HG03378 (cell line): ENCODE measurements at regions not wholly inside any gene's neighbourhood (a gene's known extent, or its start where the extent isn't known, plus 50 kb on each side); places are given as distances from the start of the nearest gene placed in this dataset.

Experiments
- ATAC-seq: cut with Tn5 transposase; IDR thresholded peaks from one replicate; pipeline ENCODE4 v1.9.1; 2021; ENCODE audit warnings: mild to moderate bottlenecking, moderate library complexity; ENCODE audit not compliant: unreplicated experiment

GRCh38 chr2:238979636-238980035 is 131.8 kb downstream of the TWIST2 start:
- no peak for ATAC-seq

GRCh38 chr2:238985041-238985729 is 137.3 kb downstream of the TWIST2 start:
- no peak for ATAC-seq

GRCh38 chr2:238985931-238986446 is 138.1 kb downstream of the TWIST2 start:
- no peak for ATAC-seq

- no peak for ATAC-seq
These were observed 138.8 kb downstream of the TWIST2 start for GRCh38 chr2:238986491-238987351.

- ATAC-seq, result no peak
These were observed 139.6 kb downstream of the TWIST2 start for GRCh38 chr2:238987352-238987981.

GRCh38 chr2:238988105-238988504 is 140.2 kb downstream of the TWIST2 start:
- ATAC-seq, result no peak

DNA sequence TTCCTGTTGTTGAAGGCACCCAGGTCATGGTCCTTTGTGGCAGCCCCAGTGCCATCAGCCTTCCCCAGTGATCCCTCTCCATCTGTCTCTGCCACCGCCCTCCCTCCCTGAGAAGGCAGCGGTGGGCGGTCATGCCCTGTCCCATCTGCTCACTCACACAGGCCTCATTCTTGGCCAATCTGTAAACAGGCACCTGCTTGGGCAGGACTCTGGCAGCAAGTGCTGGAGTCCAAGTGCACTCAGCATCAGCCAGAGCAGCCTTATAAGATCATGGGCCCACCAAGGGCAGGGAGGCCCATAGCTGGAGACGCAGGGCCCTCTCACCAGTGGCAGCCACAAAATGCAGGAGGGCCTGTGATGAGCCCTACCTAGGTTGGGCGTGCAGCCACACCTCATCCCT is 140.9 kb downstream of the TWIST2 start:
- ATAC-seq, result no peak

DNA sequence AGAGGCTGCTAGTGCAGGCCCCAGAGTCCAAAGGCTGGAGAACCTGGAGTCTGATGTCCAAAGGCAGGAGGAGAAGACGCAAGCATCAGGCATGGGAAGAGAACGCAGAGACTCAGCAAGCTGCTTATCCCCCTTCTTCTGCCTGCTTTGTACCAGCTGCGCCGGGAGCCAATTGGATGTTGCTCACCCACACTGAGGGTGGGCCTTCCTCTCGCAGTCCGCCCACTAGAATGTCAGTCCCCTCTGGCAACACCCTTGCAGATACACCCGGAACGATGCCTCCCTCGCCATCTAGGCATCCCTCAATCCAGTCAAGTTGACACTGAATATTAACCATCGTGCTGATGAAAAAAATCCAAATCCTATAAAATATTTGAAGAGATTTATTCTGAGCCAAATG is 141.6 kb downstream of the TWIST2 start:
- no peak for ATAC-seq

DNA sequence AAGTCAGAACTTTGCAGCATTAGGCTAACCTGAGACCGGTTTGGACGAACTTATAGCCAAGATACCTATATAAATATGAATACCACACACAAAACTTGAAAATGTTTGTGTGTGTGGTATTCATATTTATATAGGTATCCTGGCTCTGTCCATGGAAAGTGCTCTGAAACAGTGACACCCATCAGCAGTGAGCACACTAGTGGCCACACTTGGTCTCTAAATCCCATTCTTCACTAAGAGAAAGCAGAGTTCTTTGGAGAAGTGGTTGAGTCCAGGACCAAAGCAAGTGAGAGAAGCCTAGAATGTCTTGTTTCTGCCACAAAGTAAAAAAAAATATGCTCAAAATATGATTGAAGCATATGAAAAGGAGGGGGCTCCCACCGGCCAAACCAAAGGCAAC is 146.5 kb downstream of the TWIST2 start:
- ATAC-seq, result no peak

DNA sequence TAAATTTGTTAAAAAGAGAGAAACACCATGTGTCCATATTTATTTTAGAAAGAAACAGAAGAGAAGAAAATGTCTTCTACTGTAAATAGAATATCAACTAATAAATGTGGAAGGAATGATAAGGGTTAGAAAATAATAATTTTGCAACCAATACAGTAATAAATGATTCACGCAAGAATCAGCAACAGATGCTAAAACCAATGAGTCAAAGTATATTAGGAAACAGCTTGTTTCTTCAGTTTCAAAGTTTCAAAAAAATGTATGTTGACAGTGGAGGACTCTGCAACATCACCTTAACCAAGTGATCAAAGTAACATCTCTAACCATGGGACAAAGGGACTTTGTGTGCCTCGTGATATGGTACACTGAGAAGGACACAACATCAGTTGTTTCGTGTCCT is 147.0 kb downstream of the TWIST2 start:
- no peak for ATAC-seq

GRCh38 chr2:238995634-238996033 is 147.7 kb downstream of the TWIST2 start:
- no peak for ATAC-seq

DNA sequence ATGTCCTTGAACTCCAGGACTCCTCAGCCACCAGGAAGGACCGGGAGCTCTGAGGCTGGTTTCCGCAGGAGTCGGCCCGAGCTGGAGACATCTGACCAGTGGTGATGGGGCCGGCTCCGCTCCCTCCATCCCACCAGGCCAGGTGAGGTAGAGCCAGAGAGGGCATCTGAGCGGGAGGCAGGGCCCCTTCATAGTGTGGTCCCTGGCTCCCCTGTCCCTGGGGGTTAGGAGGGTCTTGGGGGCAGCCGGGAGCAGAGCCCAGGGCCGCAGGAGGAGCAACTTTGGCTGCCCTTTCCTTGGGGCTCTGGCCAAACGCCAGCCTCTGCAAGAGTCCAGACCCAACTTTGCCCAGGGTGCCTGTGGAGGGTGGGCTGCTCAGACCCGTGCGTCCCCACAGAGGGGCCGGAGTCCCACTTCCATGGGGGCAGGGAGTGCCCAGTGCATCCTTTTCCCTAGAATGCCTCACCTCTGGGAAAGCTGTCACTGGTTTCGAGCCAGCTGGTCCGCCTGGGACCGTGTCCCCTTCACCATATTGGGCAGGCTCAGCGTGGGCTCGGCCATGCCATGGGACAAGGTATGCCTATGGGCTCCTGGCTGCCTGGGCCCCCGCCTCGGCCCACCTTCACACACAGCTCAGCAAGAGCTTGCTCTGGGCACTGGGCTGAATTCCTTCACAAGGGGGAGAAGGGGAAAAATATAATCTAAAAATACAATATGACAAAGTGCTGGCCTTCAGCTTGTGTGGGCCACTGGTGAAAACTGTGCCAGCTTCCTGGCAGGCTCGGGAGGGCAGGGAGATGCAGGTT is 148.6 kb downstream of the TWIST2 start:
- ATAC-seq, result no peak

DNA sequence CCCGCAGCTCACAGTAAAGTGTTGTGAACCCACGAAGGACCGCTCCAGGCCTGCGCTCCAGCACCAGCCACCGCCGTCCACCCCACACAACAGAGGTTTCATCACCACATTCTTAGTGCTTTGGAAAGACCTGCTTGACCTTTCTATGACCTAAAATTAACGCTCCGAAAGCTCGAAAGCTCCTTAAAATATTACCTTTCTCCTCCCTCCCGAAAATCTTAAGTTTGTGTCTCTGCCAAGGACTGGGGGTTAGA is 149.2 kb downstream of the TWIST2 start:
- ATAC-seq, result no peak

DNA sequence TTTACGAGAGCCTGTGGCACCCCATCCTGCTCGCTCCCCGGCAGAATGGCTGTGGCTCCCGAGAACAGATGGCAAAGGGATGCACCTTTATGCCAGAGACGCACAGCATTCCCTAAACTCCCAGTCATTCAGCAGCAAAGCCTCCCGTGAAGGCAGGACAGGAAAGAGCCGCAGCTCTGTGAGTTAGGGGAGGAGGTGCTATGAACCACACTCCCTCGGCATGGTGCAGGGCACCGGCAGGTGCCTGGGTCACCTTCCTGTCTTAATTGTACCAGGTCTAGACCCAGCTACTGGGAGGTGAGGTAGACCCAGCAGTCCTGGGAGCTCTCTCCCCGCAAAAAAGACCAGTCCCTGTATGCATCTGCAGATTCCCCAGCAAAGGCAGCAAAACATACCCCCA is 149.8 kb downstream of the TWIST2 start:
- no peak for ATAC-seq
